ENCODE measurements at regions not wholly inside any gene's neighbourhood (a gene's known extent, or its start where the extent isn't known, plus 50 kb on each side); places are given as distances from the start of the nearest gene placed in this dataset.

GRCh38 chr2:196399722-196400691 lies 228.6 kb upstream of the STK17B start:
- TF ChIP-seq CTCF (IDR thresholded peaks at IDR 0.05) (no peak), POLR2AphosphoS5 (IDR thresholded peaks at IDR 0.05) (no peak)
